B cell (primary cell): ENCODE measurements at regions not wholly inside any gene's neighbourhood (a gene's known extent, or its start where the extent isn't known, plus 50 kb on each side); places are given as distances from the start of the nearest gene placed in this dataset.

Experiments used
- ATAC-seq: fragments of 200-7000 bp; cut with Tn5 transposase; one replicate; pipeline ENCODE4 v1.10.0; 2021; ENCODE audit warnings: low read depth, mild to moderate bottlenecking, moderate number of reproducible peaks, moderate library complexity
- CTCF ChIA-PET: fragments of 350-600 bp; sonication (Branson Sonifier 250); formaldehyde crosslinking; loops from one replicate; lab custom pipeline; 2021; ENCODE audit warnings: antibody characterized with exemption, inconsistent platforms; lab: Charles Lee
- POLR2A ChIA-PET: fragments of 350-600 bp; sonication (Branson Sonifier 250); formaldehyde crosslinking; loops from one replicate; lab custom pipeline; 2021; ENCODE audit warnings: antibody characterized with exemption; lab: Charles Lee
- DNase-seq: peaks from one replicate; pipeline ENCODE4 v3.0.0; 2013
- H2AFZ ChIP-seq: 2 replicates; pipeline ENCODE4 v1.6.1; 2012; ENCODE audit warnings: mild to moderate bottlenecking, low read depth, low read length; ENCODE audit not compliant: insufficient read depth, poor library complexity, severe bottlenecking
- H3K27ac ChIP-seq, 2 donors: 1 replicate in 1 of 2; 2 replicates in 1 of 2; pipeline ENCODE4 v1.5.1; 2012 to 2013; ENCODE audit warnings: low read length in 2 of 2, mild to moderate bottlenecking in 2 of 2, moderate library complexity in 1 of 2
- H3K27me3 ChIP-seq, 4 experiments: fragments of 200-600 bp in 1 of 4; sonication (generic) in 1 of 4; replicated peaks in 1 of 4; 1 replicate in 2 of 4; 2 replicates in 2 of 4; pipeline versions ENCODE4 v1.6.1 to v1.7.0; 2013 to 2016; ENCODE audit warnings: low read length in 3 of 4, mild to moderate bottlenecking in 2 of 4, mixed read lengths in 1 of 4, moderate library complexity in 1 of 4; ENCODE audit not compliant: insufficient read depth in 4 of 4, control insufficient read depth in 3 of 4; ENCODE audit errors: control extremely low read depth in 1 of 4
- H3K36me3 ChIP-seq, 2 experiments: replicated peaks in 1 of 2; 1 replicate in 1 of 2; 2 replicates in 1 of 2; pipeline versions ENCODE4 v1.6.1 to v1.7.1; 2013; ENCODE audit warnings: low read length in 1 of 2; ENCODE audit not compliant: insufficient read depth in 2 of 2, control insufficient read depth in 1 of 2; ENCODE audit errors: control extremely low read depth in 1 of 2, extremely low read depth in 1 of 2
- H3K4me1 ChIP-seq, 2 donors: fragments of 200-600 bp in 1 of 2; sonication (generic) in 1 of 2; 1 replicate in 1 of 2; 2 replicates in 1 of 2; pipeline versions ENCODE4 v1.5.1 to v1.6.1; 2013 to 2017; ENCODE audit warnings: low read length in 2 of 2; ENCODE audit not compliant: control insufficient read depth in 2 of 2, insufficient read depth in 2 of 2
- H3K4me2 ChIP-seq: replicated peaks from 2 replicates; pipeline ENCODE3; 2012; ENCODE audit warnings: mild to moderate bottlenecking, low read depth, low read length; ENCODE audit not compliant: poor library complexity, severe bottlenecking
- H3K4me3 ChIP-seq, 5 experiments: fragments of 200-600 bp in 1 of 5; sonication (generic) in 1 of 5; 1 replicate in 3 of 5; 2 replicates in 2 of 5; pipeline versions ENCODE4 v1.5.1 to v1.7.0; 2011 to 2016; ENCODE audit warnings: low read length in 4 of 5, mild to moderate bottlenecking in 4 of 5, low read depth in 2 of 5, control low read depth in 1 of 5, moderate library complexity in 1 of 5; ENCODE audit not compliant: insufficient read depth in 1 of 5; ENCODE audit errors: control extremely low read depth in 1 of 5, extremely low read depth in 1 of 5
- H3K79me2 ChIP-seq: fragments of 200-600 bp; sonication (generic); one replicate; pipeline ENCODE4 v1.6.0; 2016; ENCODE audit warnings: low read length; ENCODE audit not compliant: control insufficient read depth, insufficient read depth
- H3K9ac ChIP-seq: fragments of 200-600 bp; sonication (generic); 2 replicates; pipeline ENCODE4 v1.6.1; 2017; ENCODE audit warnings: mild to moderate bottlenecking, low read length, moderate library complexity
- H3K9me3 ChIP-seq, 3 donors: one replicate each; pipeline versions ENCODE4 v1.6.1 to v1.7.1; 2013; ENCODE audit warnings: low read length in 2 of 3; ENCODE audit not compliant: control insufficient read depth in 2 of 3, insufficient read depth in 1 of 3; ENCODE audit errors: control extremely low read depth in 1 of 3
- H4K20me1 ChIP-seq: 2 replicates; pipeline ENCODE4 v1.6.0; 2012; ENCODE audit warnings: mild to moderate bottlenecking, low read length; ENCODE audit not compliant: insufficient read depth, control insufficient read depth, poor library complexity, severe bottlenecking
- H3K27ac Mint-ChIP-seq: one replicate; pipeline ENCODE4 v1.8.0; 2021; ENCODE audit warnings: mixed read lengths
- H3K27me3 Mint-ChIP-seq: one replicate; pipeline ENCODE4 v1.8.0; 2021; ENCODE audit warnings: mixed read lengths
- H3K4me1 Mint-ChIP-seq: one replicate; pipeline ENCODE4 v1.8.0; 2021; ENCODE audit warnings: mixed read lengths
- H3K4me3 Mint-ChIP-seq: one replicate; pipeline ENCODE4 v1.8.0; 2021; ENCODE audit warnings: mixed read lengths
- H3K9me3 Mint-ChIP-seq: one replicate; pipeline ENCODE4 v1.8.0; 2022; ENCODE audit warnings: mixed read lengths; ENCODE audit not compliant: insufficient read depth
- EZH2 ChIP-seq: IDR thresholded peaks from 2 replicates; pipeline ENCODE4 v1.6.1; 2012; ENCODE audit warnings: borderline replicate concordance, low read depth, mild to moderate bottlenecking, moderate library complexity, low read length; ENCODE audit not compliant: insufficient read depth, poor library complexity, severe bottlenecking
- WGBS: methylation state at CpG from one replicate; pipeline ENCODE4 v1.1.5; 2013; ENCODE audit warnings: missing lambda C conversion rate; ENCODE audit not compliant: insufficient coverage; 5-methylcytosine and 5-hydroxymethylcytosine counted together
- intact Hi-C: fragments of 100-400 bp; cut with micrococcal nuclease; formaldehyde crosslinking; loops from one replicate; pipeline ENCODE4 v1.10.0; 2022
- TF ChIP-seq, protein P1 (sequence below): fragments of 200-600 bp; IDR thresholded peaks from one replicate; pipeline ENCODE4 v1.8.0; 2022; ENCODE audit warnings: antibody characterized with exemption, mild to moderate bottlenecking

- no peak overlapping the region for H3K4me3 Mint-ChIP-seq
Measured at GRCh38 chr2:224102991-224103390, 63.9 kb upstream of the SERPINE2 start.

DNA sequence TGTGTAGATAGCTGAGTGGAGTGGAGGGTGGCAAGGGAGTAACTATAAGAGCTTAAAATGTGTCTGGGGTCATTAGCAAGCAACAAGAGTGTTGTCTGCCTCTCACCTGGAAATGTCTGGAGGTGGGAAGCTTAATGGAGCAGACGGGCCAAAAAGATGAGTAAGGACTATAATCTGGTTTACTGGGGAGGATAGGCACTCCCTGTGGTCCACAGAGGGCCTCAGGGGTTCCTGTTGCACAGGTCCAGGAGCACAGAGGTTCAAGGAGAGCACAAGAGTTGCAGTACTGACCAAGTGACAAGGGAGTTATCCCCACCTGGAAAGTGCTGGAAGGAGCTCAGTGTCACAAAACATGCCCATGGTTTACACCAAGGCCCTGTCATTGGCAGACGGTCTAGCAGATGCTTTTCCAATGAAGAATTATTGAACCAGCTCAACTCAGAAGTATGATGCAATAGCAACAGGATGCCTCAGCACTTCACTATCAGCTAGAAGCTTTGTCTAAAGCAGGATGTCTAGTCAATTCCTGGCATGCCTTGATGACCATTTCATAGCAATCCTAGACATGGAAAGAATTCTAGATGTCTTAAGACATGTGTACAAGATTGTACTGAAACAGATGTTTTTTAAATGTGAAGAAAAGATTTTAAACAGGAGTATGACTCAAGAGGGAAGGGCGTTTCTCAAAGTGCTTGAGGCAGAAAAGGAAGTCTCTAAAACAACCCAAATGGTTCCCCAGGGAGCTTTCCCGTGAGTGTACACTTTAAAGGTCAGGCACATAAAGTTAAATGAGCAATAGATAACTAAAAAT, 62.9 kb upstream of the SERPINE2 start:
- Mint-ChIP-seq H3K27ac (no peak overlapping the region), H3K9me3 (no peaks in the 10 kb centered on the region), H3K4me3 (no peak overlapping the region), H3K4me1 (peaks cover 5% of the 10 kb centered on the region), H3K27me3 (peaks cover 26% of the 10 kb centered on the region)
- Histone ChIP-seq H3K9me3 (no peaks in the 10 kb centered on the region), H4K20me1 (no peaks in the 10 kb centered on the region), H3K4me1 (no peaks in the 10 kb centered on the region), H3K27me3 (peaks cover 0 to 3% (median 0%) of the 10 kb centered on the region in 4 experiments), H3K4me2 (no peak overlapping the region), H3K9ac (no peak overlapping the region), H3K36me3 (no peaks in the 10 kb centered on the region), H3K4me3 (no peak overlapping the region), H3K79me2 (no peaks in the 10 kb centered on the region), H3K27ac (no peak overlapping the region), H2AFZ (no peak overlapping the region)
- POLR2A ChIA-PET, result no interaction called here
- TF ChIP-seq, protein P1, sequence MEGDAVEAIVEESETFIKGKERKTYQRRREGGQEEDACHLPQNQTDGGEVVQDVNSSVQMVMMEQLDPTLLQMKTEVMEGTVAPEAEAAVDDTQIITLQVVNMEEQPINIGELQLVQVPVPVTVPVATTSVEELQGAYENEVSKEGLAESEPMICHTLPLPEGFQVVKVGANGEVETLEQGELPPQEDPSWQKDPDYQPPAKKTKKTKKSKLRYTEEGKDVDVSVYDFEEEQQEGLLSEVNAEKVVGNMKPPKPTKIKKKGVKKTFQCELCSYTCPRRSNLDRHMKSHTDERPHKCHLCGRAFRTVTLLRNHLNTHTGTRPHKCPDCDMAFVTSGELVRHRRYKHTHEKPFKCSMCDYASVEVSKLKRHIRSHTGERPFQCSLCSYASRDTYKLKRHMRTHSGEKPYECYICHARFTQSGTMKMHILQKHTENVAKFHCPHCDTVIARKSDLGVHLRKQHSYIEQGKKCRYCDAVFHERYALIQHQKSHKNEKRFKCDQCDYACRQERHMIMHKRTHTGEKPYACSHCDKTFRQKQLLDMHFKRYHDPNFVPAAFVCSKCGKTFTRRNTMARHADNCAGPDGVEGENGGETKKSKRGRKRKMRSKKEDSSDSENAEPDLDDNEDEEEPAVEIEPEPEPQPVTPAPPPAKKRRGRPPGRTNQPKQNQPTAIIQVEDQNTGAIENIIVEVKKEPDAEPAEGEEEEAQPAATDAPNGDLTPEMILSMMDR, result no peak
- no peak for TF ChIP-seq EZH2
- 83% methylated on average over 2 of the region's 4 CpGs for WGBS
- intact Hi-C loops, result no loop called here
- no peak for ATAC-seq
- DNase-seq, result no peak
- CTCF ChIA-PET, result no interaction called here

More at GRCh38 chr2:224102991-224103390, 63.9 kb upstream of the SERPINE2 start:
- Histone ChIP-seq H3K27me3 (peaks cover 0 to 3% (median 0%) of the 10 kb centered on the region in 4 experiments), H3K4me3 (no peak overlapping the region), H4K20me1 (no peaks in the 10 kb centered on the region), H2AFZ (no peak overlapping the region), H3K27ac (no peak overlapping the region), H3K79me2 (no peaks in the 10 kb centered on the region), H3K9me3 (no peaks in the 10 kb centered on the region), H3K9ac (no peak overlapping the region), H3K36me3 (no peaks in the 10 kb centered on the region), H3K4me1 (no peaks in the 10 kb centered on the region), H3K4me2 (no peak overlapping the region)
- ATAC-seq (no peak), DNase-seq (no peak)
- POLR2A ChIA-PET, result no interaction called here
- no CpG with 5 or more reads among the region's 1 CpG for WGBS
- CTCF ChIA-PET, result no interaction called here
- Mint-ChIP-seq H3K27me3 (peaks cover 22% of the 10 kb centered on the region), H3K27ac (no peak overlapping the region), H3K4me1 (peaks cover 5% of the 10 kb centered on the region), H3K9me3 (no peaks in the 10 kb centered on the region)
- TF ChIP-seq, protein P1, result no peak
- no peak for TF ChIP-seq EZH2
- intact Hi-C loops, result no loop called here
